GM12892 (cell line): ENCODE measurements at regions not wholly inside any gene's neighbourhood (a gene's known extent, or its start where the extent isn't known, plus 50 kb on each side); places are given as distances from the start of the nearest gene placed in this dataset.

Experiments used
- POLR2A ChIP-seq: IDR thresholded peaks from 2 replicates; pipeline ENCODE4 v1.6.1; 2011; ENCODE audit warnings: low read depth, low read length, control low read depth
- POLR2AphosphoS5 ChIP-seq: IDR thresholded peaks from 2 replicates; pipeline ENCODE4 v1.6.1; 2011; ENCODE audit warnings: low read depth, low read length, control low read depth
- TAF1 ChIP-seq: IDR thresholded peaks from 2 replicates; pipeline ENCODE4 v1.6.1; 2011; ENCODE audit warnings: low read depth, mild to moderate bottlenecking, control low read depth, low read length, borderline replicate concordance

- TF ChIP-seq POLR2A = no peak
- TF ChIP-seq POLR2AphosphoS5 = no peak
- no peak for TF ChIP-seq TAF1
Measured at GRCh38 chr12:78275886-78276285, 445.2 kb downstream of the NAV3 start.
